Embryonic facial prominence (tissue), 1 donor: ENCODE measurements at regions not wholly inside any gene's neighbourhood (a gene's known extent, or its start where the extent isn't known, plus 50 kb on each side); places are given as distances from the start of the nearest gene placed in this dataset.
"Not testable (repeated sequence)": the region's sequence is repeated elsewhere in the genome, so short reads cannot be mapped to it uniquely, and the experiment has no call there.

Experiments
- DNase-seq: peaks from one replicate; pipeline ENCODE4 v3.0.0-alpha.2; 2016; ENCODE audit errors: extremely low spot score

GRCh38 chr3:153614140-153614539, 452.1 kb downstream of the RAP2B start:
- DNase-seq = no peak

DNA sequence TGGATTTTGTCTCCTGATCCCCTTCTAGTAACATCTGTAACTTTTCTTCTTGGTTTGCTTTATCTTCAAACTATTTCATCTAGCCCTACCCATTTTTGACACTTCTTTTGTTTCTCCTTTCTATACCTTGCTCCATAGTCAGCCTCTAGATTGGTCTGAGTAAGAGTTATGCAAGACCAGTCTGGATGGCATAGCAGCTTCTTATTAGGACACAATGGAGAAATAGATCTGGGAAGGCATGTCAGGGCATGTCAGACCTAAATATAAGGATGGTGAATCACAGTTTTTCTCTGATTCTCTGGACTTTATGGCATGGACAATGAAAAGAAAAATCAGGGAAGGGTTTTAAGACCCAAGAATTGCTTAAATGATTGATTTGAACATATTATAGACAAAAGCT, 452.5 kb downstream of the RAP2B start:
- DNase-seq = no peak

DNA sequence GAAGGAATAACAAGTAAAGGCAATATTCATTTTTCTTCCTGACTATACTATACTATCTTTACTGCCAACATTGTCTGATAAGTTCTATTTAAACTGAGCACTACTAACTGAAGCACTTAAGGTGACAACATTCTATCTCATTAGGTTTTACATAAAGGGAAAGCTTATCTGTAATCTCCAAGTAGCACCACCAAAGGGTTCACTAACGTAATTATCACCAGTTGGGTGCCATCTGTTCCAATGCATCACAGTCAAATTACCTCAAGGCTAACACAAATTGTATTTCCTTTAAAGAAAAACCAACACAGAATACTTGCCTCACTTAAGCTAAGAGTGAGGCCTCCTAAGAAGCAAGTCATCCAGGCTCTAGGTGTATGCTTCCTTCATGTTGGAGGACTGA, 453.8 kb downstream of the RAP2B start:
- DNase-seq = no peak

GRCh38 chr3:153617463-153617862, 455.4 kb downstream of the RAP2B start:
- no peak for DNase-seq

GRCh38 chr3:153618176-153618575, 456.1 kb downstream of the RAP2B start:
- no peak for DNase-seq

GRCh38 chr3:153619268-153619667, 457.2 kb downstream of the RAP2B start:
- DNase-seq = no peak

DNA sequence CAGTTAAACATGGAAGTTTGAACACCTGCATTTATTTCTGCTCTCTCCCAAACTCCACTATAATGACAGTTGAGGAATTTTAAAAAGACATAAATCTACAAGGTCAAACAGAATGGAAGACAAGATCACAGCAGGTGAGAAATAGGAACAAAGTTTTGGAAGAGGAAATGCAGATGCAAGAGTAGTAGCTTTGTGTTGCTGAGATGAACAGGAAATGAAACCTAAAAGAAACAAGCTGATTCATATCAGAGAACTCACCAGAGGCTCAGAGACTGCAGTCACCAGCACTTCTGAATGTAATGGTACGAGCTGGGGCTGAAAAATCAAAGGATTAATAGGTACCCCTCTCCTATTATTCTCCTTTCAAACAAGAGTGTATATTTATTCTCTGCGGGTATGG, 459.9 kb downstream of the RAP2B start:
- DNase-seq = no peak

GRCh38 chr3:153623834-153624233, 461.8 kb downstream of the RAP2B start:
- no peak for DNase-seq

- no peak for DNase-seq
Observed at GRCh38 chr3:153624310-153625030, 462.4 kb downstream of the RAP2B start.

GRCh38 chr3:153625506-153625905, 463.5 kb downstream of the RAP2B start:
- no peak for DNase-seq

- DNase-seq = no peak
Observed at GRCh38 chr3:153626158-153626557, 464.1 kb downstream of the RAP2B start.

GRCh38 chr3:153628591-153628990, 466.6 kb downstream of the RAP2B start:
- no peak for DNase-seq

DNA sequence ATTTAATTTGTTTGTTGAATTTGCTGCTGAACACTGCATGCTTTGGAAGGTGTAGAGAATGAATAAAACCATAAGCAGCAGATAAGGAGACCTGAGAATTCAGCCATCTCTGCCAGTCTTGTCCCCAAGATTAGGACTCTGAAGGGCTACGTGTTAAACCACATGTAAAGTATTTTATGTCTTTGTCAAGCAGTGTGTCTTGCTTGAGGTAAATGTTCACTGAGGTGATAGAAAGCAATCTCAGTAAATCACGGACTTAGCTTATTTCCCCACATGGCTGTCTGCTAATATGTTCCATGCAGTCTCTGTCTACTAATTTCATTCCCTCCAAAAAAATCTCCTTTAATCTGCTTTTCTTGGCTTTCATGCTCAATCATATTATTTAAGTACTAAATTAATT, 467.1 kb downstream of the RAP2B start:
- DNase-seq = no peak

- DNase-seq = no peak
Observed at GRCh38 chr3:153631102-153631501, 469.1 kb downstream of the RAP2B start.

- DNase-seq = no peak
Observed at GRCh38 chr3:153631664-153632063, 469.6 kb downstream of the RAP2B start.

- no peak for DNase-seq
Observed at GRCh38 chr3:153633407-153633806, 471.4 kb downstream of the RAP2B start.

DNA sequence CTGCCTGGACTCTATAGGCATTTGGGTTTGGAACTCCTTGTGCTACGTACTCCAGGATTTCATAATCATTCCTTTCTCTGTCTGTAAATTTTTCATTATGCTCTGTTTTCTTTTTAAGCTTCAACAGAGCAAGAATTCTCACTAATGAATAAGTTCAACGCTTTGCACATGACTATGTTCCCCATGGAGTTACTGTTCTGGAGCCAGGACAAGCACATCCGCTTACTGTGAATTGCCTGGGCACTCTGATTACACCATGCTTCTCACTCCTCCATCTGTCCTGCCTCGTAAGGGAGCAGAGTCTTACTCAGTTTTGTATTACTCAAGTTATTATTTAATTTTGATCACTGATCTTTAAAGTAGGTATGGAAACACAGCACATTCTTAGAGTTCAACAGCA, 472.7 kb downstream of the RAP2B start:
- DNase-seq = no peak

DNA sequence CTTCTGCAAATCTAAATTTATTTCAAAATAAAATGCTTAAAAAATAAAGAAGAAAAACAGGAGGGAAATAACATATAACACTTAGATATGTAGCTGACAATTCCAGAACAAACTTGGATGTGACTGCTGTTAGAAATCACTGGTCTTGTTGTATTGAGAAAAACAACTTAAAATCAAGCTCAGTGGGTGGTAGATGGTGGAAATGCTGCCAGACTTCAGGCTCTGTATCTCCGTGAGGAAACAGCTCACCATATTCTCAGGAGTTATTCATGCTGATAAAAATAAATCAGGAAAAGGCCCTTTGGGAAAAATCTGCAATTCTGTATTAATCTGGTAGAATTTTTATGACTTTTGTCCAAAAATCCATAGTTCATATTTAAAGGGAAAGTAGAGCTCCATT, 477.6 kb downstream of the RAP2B start:
- no peak for DNase-seq

- no peak for DNase-seq
Observed at GRCh38 chr3:153640689-153641665, 479.0 kb downstream of the RAP2B start.

GRCh38 chr3:153642576-153642975, 478.6 kb upstream of the ARHGEF26 start:
- not testable (repeated sequence) for DNase-seq

GRCh38 chr3:153643471-153643870, 477.7 kb upstream of the ARHGEF26 start:
- DNase-seq = not testable (repeated sequence)

DNA sequence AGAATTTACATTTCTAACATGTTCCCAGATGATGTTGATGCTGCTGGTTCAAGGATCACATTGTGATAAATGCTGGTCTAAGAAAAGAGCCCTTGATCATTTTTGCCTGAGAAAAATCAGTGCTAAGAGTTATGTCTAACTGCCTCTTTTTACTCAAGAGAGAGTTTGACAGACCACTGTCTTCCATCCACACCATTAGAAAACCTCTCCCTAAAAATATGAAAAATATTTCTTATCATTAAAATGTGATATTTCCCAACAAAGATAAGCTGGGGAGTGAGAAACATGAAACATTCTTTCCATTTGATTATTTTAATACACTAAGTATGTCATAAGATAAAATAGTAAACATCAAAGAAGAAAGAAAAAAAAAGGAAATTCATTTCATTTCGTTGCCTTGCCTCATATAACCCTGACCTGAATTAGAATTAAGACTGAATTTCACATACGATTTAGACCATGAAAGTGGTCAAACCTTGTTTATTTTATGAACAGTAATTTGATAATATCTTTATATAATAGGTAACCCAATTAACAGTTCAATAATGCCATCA, 471.8 kb upstream of the ARHGEF26 start:
- DNase-seq = no peak

GRCh38 chr3:153652076-153652475, 469.1 kb upstream of the ARHGEF26 start:
- DNase-seq = no peak
